ENCODE measurements at regions not wholly inside any gene's neighbourhood (a gene's known extent, or its start where the extent isn't known, plus 50 kb on each side); places are given as distances from the start of the nearest gene placed in this dataset.

DNA sequence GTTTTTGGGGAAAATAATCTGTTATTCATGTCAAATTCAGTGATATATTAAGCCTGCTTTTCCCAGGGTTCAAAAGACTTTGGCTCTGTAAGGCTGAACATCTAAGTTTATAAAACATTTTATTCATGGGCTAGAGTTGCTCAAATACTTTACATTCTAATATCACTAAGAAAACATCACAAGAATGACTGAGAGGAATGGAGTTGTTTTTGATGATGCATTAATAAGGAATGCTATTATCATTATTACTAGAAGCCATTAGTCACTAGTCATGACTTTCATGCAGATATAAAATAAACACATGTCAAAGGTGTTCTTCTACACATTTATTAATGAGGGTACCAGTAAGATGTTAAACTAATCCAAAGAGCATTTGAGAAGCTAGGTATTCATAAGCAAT lies 185.5 kb upstream of the KCNN2 start:
- no peaks in the 10 kb centered on the region for H3K27me3 Mint-ChIP-seq (ENCODE audit: insufficient read depth, unreplicated experiment)
- CTCF ChIA-PET: no interaction called here
- peaks cover 7% of the 10 kb centered on the region for H3K9me3 Mint-ChIP-seq (ENCODE audit: unreplicated experiment)
- no peaks in the 10 kb centered on the region for H3K36me3 Mint-ChIP-seq (ENCODE audit: insufficient read depth, unreplicated experiment)
- DNase-seq (ENCODE audit: unreplicated experiment): no peak
- no peak overlapping the region for H3K4me3 Mint-ChIP-seq (ENCODE audit: unreplicated experiment)
- no peaks in the 10 kb centered on the region for H3K4me1 Mint-ChIP-seq (ENCODE audit: insufficient read depth, unreplicated experiment)
- POLR2A ChIA-PET: interaction anchor here (0.7 kb wide), 1 partner anchor 1015 kb away, joined by 3 read pairs; no protein-coding TSS in a partner anchor
- BruUV-seq (replicated peaks): no TSS peak
- TF ChIP-seq, protein P1, sequence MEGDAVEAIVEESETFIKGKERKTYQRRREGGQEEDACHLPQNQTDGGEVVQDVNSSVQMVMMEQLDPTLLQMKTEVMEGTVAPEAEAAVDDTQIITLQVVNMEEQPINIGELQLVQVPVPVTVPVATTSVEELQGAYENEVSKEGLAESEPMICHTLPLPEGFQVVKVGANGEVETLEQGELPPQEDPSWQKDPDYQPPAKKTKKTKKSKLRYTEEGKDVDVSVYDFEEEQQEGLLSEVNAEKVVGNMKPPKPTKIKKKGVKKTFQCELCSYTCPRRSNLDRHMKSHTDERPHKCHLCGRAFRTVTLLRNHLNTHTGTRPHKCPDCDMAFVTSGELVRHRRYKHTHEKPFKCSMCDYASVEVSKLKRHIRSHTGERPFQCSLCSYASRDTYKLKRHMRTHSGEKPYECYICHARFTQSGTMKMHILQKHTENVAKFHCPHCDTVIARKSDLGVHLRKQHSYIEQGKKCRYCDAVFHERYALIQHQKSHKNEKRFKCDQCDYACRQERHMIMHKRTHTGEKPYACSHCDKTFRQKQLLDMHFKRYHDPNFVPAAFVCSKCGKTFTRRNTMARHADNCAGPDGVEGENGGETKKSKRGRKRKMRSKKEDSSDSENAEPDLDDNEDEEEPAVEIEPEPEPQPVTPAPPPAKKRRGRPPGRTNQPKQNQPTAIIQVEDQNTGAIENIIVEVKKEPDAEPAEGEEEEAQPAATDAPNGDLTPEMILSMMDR (IDR thresholded peaks at IDR 0.05; ENCODE audit: unreplicated experiment): no peak
- no peak overlapping the region for H3K27ac Mint-ChIP-seq (ENCODE audit: low read depth, unreplicated experiment)
- intact Hi-C loops (cut with micrococcal nuclease): no loop called here

- no peaks in the 10 kb centered on the region for H3K36me3 Mint-ChIP-seq (ENCODE audit: insufficient read depth, unreplicated experiment)
- no peaks in the 10 kb centered on the region for H3K9me3 Mint-ChIP-seq (ENCODE audit: unreplicated experiment)
- no peak overlapping the region for H3K4me3 Mint-ChIP-seq (ENCODE audit: unreplicated experiment)
- H3K27ac Mint-ChIP-seq (ENCODE audit: low read depth, unreplicated experiment): no peak overlapping the region
- no peaks in the 10 kb centered on the region for H3K27me3 Mint-ChIP-seq (ENCODE audit: insufficient read depth, unreplicated experiment)
- TF ChIP-seq, protein P1 (IDR thresholded peaks at IDR 0.05; ENCODE audit: unreplicated experiment): no peak
- CTCF ChIA-PET: interaction anchor here (1.0 kb wide), 1 partner anchor 48 kb away, joined by 5 read pairs; no protein-coding TSS in a partner anchor
- intact Hi-C loops (cut with micrococcal nuclease): no loop called here
- H3K4me1 Mint-ChIP-seq (ENCODE audit: insufficient read depth, unreplicated experiment): no peaks in the 10 kb centered on the region
- DNase-seq (ENCODE audit: unreplicated experiment): no peak
- BruUV-seq (replicated peaks): no TSS peak
- POLR2A ChIA-PET: no interaction called here
Measured at GRCh38 chr5:114179134-114179533, 182.7 kb upstream of the KCNN2 start.

- ChIA-PET CTCF (no interaction called here), POLR2A (no interaction called here)
- no TSS peak for BruUV-seq (replicated peaks)
- Mint-ChIP-seq H3K4me3 (ENCODE audit: unreplicated experiment) (no peak overlapping the region), H3K9me3 (ENCODE audit: unreplicated experiment) (no peaks in the 10 kb centered on the region), H3K27ac (ENCODE audit: low read depth, unreplicated experiment) (no peak overlapping the region), H3K27me3 (ENCODE audit: insufficient read depth, unreplicated experiment) (no peaks in the 10 kb centered on the region), H3K4me1 (ENCODE audit: insufficient read depth, unreplicated experiment) (no peaks in the 10 kb centered on the region), H3K36me3 (ENCODE audit: insufficient read depth, unreplicated experiment) (no peaks in the 10 kb centered on the region)
- TF ChIP-seq, protein P1 (IDR thresholded peaks at IDR 0.05; ENCODE audit: unreplicated experiment): no peak
- intact Hi-C loops (cut with micrococcal nuclease): no loop called here
- no peak for DNase-seq (ENCODE audit: unreplicated experiment)
Measured at GRCh38 chr5:114184006-114184405, 177.9 kb upstream of the KCNN2 start.

GRCh38 chr5:114185274-114185673 lies 176.6 kb upstream of the KCNN2 start:
- BruUV-seq (replicated peaks): no TSS peak
- Mint-ChIP-seq H3K9me3 (ENCODE audit: unreplicated experiment) (no peaks in the 10 kb centered on the region), H3K27ac (ENCODE audit: low read depth, unreplicated experiment) (no peak overlapping the region), H3K4me3 (ENCODE audit: unreplicated experiment) (no peak overlapping the region), H3K27me3 (ENCODE audit: insufficient read depth, unreplicated experiment) (no peaks in the 10 kb centered on the region), H3K36me3 (ENCODE audit: insufficient read depth, unreplicated experiment) (no peaks in the 10 kb centered on the region), H3K4me1 (ENCODE audit: insufficient read depth, unreplicated experiment) (no peaks in the 10 kb centered on the region)
- intact Hi-C loops (cut with micrococcal nuclease): no loop called here
- CTCF ChIA-PET: interaction anchor here (1.0 kb wide), 1 partner anchor 84 kb away, joined by 5 read pairs; no protein-coding TSS in a partner anchor
- peak; percentile 8 for DNase-seq (ENCODE audit: unreplicated experiment)
- TF ChIP-seq, protein P1 (IDR thresholded peaks at IDR 0.05; ENCODE audit: unreplicated experiment): no peak
- POLR2A ChIA-PET: no interaction called here
